ENCODE measurements at regions not wholly inside any gene's neighbourhood (a gene's known extent, or its start where the extent isn't known, plus 50 kb on each side); places are given as distances from the start of the nearest gene placed in this dataset.

GRCh38 chr4:110989125-110989524 lies 366.2 kb upstream of the PITX2 start:
- no peak overlapping the region for H3K4me2 ChIP-seq (ENCODE audit: control insufficient read depth, extremely low read depth, insufficient read depth, low read depth, low read length)
- H3K36me3 ChIP-seq (ENCODE audit: control insufficient read depth in 2 of 2, extremely low read depth in 1 of 2, insufficient read depth in 2 of 2, low read length in 2 of 2), result no peaks in the 10 kb centered on the region
- no peaks in the 10 kb centered on the region for H3K4me1 ChIP-seq (ENCODE audit: control insufficient read depth, extremely low read depth, insufficient read depth, low read length)
- H3K4me3 ChIP-seq (ENCODE audit: control insufficient read depth in 2 of 3, extremely low read depth in 1 of 3, insufficient read depth in 2 of 3, low read depth in 1 of 3, low read length in 3 of 3), result no peak overlapping the region
- H3K9me3 ChIP-seq (ENCODE audit: control insufficient read depth, low read depth, low read length), result no peaks in the 10 kb centered on the region
- H4K20me1 ChIP-seq (ENCODE audit: control insufficient read depth, extremely low read depth, insufficient read depth, low read length), result no peaks in the 10 kb centered on the region
- no peak for DNase-seq (ENCODE audit: low read depth, low spot score)
- FAIRE-seq, result no peak
- H2AFZ ChIP-seq (ENCODE audit: control insufficient read depth, low read length), result no peak overlapping the region
- dilution Hi-C loops (cut with MboI; ENCODE audit: extremely low pct_ligation_motif_present, low sequenced_read_pairs), result no loop called here
- H3K27me3 ChIP-seq (ENCODE audit: control insufficient read depth, extremely low read depth, insufficient read depth, low read length), result no peaks in the 10 kb centered on the region
- H3K27ac ChIP-seq (ENCODE audit: control insufficient read depth, insufficient read depth, low read length), result no peak overlapping the region
- H3K9ac ChIP-seq (ENCODE audit: control insufficient read depth, extremely low read depth, insufficient read depth, low read length), result no peak overlapping the region
- no peaks in the 10 kb centered on the region for H3K79me2 ChIP-seq (ENCODE audit: control insufficient read depth, insufficient read depth, low read length)
- no peaks in the 10 kb centered on the region for H3K9me1 ChIP-seq (ENCODE audit: control insufficient read depth, extremely low read depth, insufficient read depth, low read length)
- TF ChIP-seq EZH2 (IDR thresholded peaks at IDR 0.05; ENCODE audit: low read length), result no peak
- no peak for TF ChIP-seq CTCF (optimal IDR thresholded peaks at IDR 0.05 in 1 of 3, IDR thresholded peaks at IDR 0.05 in 1 of 3, conservative IDR thresholded peaks at IDR 0.05 in 1 of 3; ENCODE audit: extremely low read depth in 1 of 3, insufficient read depth in 2 of 3, low read length in 3 of 3)

- no peak overlapping the region for H3K27ac ChIP-seq (ENCODE audit: control insufficient read depth, insufficient read depth, low read length)
- no peak for FAIRE-seq
- H3K79me2 ChIP-seq (ENCODE audit: control insufficient read depth, insufficient read depth, low read length), result no peaks in the 10 kb centered on the region
- dilution Hi-C loops (cut with MboI; ENCODE audit: extremely low pct_ligation_motif_present, low sequenced_read_pairs), result no loop called here
- H3K4me2 ChIP-seq (ENCODE audit: control insufficient read depth, extremely low read depth, insufficient read depth, low read depth, low read length), result no peak overlapping the region
- H3K36me3 ChIP-seq (ENCODE audit: control insufficient read depth in 2 of 2, extremely low read depth in 1 of 2, insufficient read depth in 2 of 2, low read length in 2 of 2), result no peaks in the 10 kb centered on the region
- H3K9ac ChIP-seq (ENCODE audit: control insufficient read depth, extremely low read depth, insufficient read depth, low read length), result no peak overlapping the region
- H3K9me1 ChIP-seq (ENCODE audit: control insufficient read depth, extremely low read depth, insufficient read depth, low read length), result no peaks in the 10 kb centered on the region
- H3K4me3 ChIP-seq (ENCODE audit: control insufficient read depth in 2 of 3, extremely low read depth in 1 of 3, insufficient read depth in 2 of 3, low read depth in 1 of 3, low read length in 3 of 3), result no peak overlapping the region
- H2AFZ ChIP-seq (ENCODE audit: control insufficient read depth, low read length), result no peak overlapping the region
- H3K27me3 ChIP-seq (ENCODE audit: control insufficient read depth, extremely low read depth, insufficient read depth, low read length), result no peaks in the 10 kb centered on the region
- no peaks in the 10 kb centered on the region for H3K9me3 ChIP-seq (ENCODE audit: control insufficient read depth, low read depth, low read length)
- H3K4me1 ChIP-seq (ENCODE audit: control insufficient read depth, extremely low read depth, insufficient read depth, low read length), result no peaks in the 10 kb centered on the region
- no peak for TF ChIP-seq CTCF (optimal IDR thresholded peaks at IDR 0.05 in 1 of 3, IDR thresholded peaks at IDR 0.05 in 1 of 3, conservative IDR thresholded peaks at IDR 0.05 in 1 of 3; ENCODE audit: extremely low read depth in 1 of 3, insufficient read depth in 2 of 3, low read length in 3 of 3)
- no peak for TF ChIP-seq EZH2 (IDR thresholded peaks at IDR 0.05; ENCODE audit: low read length)
- H4K20me1 ChIP-seq (ENCODE audit: control insufficient read depth, extremely low read depth, insufficient read depth, low read length), result no peaks in the 10 kb centered on the region
- DNase-seq (ENCODE audit: low read depth, low spot score), result no peak
These were observed 371.9 kb upstream of the PITX2 start for GRCh38 chr4:110994781-110995180.

Measured in keratinocyte (primary cell).